Neural progenitor cell (in vitro differentiated cells): ENCODE measurements at regions not wholly inside any gene's neighbourhood (a gene's known extent, or its start where the extent isn't known, plus 50 kb on each side); places are given as distances from the start of the nearest gene placed in this dataset.

Experiments used
- CTCF ChIP-seq: fragments of 200-600 bp; sonication (generic); IDR thresholded peaks from 2 replicates; pipeline ENCODE4 v1.5.1; 2017; ENCODE audit warnings: antibody characterized with exemption, mild to moderate bottlenecking
- EZH2 ChIP-seq: fragments of 200-600 bp; sonication (generic); IDR thresholded peaks from 2 replicates; pipeline ENCODE4 v1.6.1; 2017; ENCODE audit warnings: antibody characterized with exemption, mild to moderate bottlenecking, moderate library complexity

- TF ChIP-seq CTCF (no peak), EZH2 (no peak)
These were observed 105.5 kb upstream of the NEIL3 start for GRCh38 chr4:177204126-177204525.
